Glomerular endothelial cell (primary cell): ENCODE measurements at regions not wholly inside any gene's neighbourhood (a gene's known extent, or its start where the extent isn't known, plus 50 kb on each side); places are given as distances from the start of the nearest gene placed in this dataset.

Experiments
- DNase-seq: peaks from one replicate; pipeline ENCODE4 v3.0.0-alpha.2; 2011; ENCODE audit warnings: low read depth, low spot score; ENCODE audit errors: extremely low read depth

- no peak for DNase-seq
Observed at GRCh38 chr1:198902655-198903054, 263.8 kb downstream of the PTPRC start.

GRCh38 chr1:198903203-198903602, 264.4 kb downstream of the PTPRC start:
- no peak for DNase-seq

GRCh38 chr1:198903621-198904020, 264.8 kb downstream of the PTPRC start:
- no peak for DNase-seq

DNA sequence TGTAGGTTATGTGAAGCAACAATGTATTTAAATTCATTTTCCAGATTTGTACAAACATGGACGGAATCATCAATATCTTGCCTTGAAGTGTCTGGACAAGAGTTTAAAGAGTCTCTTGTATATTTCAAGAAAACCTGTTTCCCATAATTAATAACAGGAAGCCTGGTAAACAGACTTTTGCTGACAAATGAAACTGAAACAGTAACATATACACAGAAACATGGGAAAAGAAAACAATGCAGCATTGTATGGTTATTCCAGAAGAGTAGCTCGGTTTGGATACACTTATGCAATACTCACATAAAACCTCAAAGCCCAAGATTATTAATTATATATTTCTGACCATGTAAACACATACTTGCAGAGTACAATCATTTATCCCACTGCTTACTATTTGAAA, 265.5 kb downstream of the PTPRC start:
- DNase-seq, result no peak

DNA sequence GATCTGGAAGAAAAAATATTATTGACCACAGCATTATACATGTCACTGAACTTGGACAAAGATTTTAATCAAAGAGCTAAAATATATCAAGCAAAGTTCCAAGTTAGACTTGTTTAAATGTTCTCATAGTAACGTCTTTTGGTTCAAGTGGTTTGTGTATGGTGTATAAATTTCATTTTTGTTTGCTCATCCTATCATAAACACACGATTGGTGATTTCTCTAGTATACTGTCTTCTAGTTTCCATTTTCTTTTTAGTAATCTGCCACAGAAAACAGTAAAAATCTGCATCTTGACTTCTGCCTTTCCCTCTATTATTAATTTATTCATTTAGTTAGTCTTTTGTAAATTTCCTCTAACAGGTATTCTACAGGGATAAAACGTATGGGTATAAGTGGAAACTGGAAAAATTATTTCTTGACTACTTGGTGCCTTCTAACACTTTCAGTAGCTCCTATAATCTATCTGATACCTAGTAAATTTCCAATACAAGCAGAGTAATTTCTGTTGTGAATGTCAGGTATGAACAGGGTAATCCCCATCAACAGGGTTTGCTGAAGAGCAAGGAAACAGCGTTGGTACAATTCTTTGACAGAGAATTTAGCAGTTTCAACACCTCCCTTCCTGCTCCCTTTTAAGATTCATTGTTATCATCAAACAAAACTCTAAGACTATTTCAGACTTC, 268.0 kb downstream of the PTPRC start:
- no peak for DNase-seq

DNA sequence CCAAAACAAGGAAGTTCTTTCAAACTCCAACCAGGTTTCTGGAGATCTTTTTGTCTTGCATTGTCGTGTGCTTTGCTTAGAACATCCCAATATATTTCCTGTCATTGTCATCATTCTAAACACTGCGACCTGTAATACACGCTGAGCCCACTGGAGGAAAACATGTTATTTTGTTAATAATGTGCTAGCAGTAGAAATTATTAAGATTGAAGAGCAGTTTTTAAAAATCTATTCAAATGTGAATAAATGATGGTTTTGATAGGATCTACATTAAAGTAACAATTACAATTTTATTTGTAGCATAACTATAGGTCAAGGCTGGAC, 268.5 kb downstream of the PTPRC start:
- DNase-seq, result no peak

DNA sequence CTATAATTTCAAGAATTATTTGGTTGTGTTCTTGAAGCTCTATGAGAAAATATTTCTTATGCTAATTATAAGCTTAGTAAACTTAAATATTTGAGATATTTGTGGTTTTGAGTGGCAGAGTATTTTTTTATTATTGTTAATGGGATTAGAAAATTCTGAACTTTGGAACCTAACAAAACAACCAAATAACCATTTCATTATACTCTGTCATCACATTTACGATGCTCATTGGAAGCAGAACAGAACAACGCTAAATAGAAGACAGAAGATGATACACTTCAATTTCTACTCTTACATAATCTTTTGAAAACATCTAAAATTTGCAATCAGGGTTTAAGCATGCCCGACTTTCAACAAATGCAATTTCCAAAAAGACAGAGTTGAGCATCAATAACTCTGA, 270.2 kb downstream of the PTPRC start:
- DNase-seq, result no peak

DNA sequence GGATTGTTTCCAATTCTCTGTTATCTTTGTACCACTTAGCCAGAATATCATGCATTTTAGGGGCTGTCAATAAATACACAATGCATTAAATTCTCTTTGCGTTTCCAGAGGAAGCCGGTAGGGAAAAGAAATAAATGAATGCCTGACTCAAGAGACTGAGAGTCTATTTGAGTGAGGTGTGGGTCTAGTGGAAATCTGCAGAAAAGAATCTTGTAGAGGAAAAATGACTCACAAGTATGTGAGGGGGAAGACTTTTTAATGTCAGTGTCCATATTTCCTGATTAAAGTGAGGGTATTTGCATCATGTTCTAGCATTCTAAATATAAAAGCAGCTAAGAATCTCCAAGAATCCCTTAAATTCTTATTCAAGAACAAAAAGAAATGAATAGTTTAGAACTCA, 271.1 kb downstream of the PTPRC start:
- DNase-seq, result no peak

DNA sequence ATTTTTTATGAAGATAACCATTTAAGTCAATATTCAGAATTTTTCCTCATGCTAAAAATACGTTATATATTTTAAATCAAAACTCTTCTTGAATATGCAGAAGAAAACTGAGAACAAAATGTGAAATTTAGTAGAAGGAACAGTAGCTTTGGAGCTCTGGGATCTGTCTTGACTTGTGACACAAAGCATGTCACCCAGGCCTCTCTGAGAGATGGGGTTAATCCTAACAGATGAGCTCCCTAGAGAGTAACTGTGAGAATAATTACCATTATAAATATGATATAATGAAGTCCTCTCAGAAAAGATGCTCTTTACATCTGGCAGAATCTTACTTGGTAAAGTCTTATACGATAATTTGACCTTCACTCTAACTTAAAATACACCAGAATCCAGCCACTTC, 272.0 kb downstream of the PTPRC start:
- DNase-seq, result no peak

DNA sequence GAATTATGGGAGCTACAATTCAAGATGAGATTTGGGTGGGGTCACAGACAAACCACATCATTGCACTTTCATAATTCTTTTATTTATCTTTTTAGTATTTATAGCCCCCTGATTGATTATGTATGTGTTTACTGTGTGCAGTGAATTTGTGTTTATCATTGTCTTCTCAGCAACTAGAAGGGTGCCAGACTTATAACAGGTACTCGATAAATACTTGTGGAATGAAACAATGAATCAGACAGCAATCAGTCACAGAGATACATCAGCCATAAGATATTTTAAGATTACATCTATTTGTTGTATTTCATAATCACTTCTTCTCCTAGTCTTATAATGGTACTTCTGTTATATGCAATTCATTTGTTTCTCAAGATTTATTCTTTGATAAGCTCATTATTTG, 273.2 kb downstream of the PTPRC start:
- DNase-seq, result no peak

GRCh38 chr1:198913667-198914066, 274.8 kb downstream of the PTPRC start:
- no peak for DNase-seq

GRCh38 chr1:198915327-198916231, 276.7 kb downstream of the PTPRC start:
- no peak for DNase-seq

DNA sequence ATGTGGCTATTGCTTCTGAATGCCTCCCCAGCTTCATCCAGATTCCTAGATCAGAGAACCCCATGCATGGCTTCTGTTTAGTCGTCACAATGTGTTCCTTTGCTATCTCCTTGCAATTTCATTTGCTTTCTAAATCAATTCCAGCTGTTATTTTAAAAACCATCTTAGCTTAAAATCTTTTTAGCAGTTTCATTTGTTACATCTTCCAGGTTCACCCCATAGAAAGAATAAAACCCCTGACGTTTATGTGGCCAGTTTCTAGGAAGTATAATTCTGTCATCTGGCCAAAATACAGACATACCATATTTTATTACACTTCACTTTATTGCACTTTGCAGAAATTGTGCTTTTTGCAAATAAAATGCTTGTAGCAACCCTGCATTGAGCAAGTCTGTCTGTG, 278.4 kb downstream of the PTPRC start:
- DNase-seq, result no peak

DNA sequence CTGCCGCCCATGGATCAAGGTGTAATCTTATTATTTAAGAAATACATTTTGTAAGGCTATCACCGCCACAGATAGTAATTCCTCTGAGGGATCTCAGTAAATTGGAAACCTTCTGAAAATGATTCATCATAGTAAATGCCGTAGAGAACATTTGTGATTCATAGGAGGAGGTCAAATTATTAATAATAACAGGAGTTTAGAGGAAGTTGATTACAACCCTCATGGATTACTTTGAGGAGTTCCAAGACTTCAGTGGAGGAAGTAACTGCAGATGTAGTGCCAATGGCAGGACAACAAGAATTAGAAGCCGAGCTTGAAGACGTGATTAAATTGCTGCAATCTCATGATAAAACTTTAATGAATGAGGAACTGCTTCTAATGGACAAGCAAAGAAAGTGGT, 280.1 kb downstream of the PTPRC start:
- DNase-seq, result no peak

DNA sequence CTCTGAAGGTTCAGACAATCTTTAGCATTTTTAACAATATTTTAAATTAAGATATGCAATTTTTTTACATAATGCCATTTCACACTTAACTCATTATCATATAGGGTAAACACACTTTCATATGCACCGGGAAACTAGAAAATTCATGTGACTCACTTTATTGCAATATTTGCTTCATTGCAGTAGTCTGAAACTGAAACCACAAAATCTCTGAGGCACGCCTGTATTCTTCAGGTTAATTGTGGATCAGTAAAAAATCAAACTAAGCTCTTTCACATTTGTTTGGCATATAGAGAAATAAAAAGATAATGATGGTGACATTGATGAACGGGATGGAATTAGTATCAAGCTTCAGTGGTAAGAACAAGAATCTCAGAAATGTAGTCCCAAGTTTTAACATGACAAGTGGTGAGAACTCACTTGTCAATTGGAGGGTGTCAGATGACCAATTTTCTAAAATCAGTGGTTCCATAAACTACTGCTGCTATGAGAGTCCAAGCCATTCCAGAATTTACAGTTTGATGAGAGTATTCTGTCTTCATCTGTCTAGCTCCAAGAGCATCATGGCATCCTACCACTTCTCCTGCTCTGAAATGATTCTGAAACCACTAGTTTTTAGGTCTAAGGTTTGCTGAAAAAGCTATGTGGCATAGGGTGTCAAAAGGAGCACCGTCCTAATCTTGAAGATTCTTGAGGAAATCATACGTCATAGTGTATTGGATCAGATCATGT, 281.0 kb downstream of the PTPRC start:
- no peak for DNase-seq

DNA sequence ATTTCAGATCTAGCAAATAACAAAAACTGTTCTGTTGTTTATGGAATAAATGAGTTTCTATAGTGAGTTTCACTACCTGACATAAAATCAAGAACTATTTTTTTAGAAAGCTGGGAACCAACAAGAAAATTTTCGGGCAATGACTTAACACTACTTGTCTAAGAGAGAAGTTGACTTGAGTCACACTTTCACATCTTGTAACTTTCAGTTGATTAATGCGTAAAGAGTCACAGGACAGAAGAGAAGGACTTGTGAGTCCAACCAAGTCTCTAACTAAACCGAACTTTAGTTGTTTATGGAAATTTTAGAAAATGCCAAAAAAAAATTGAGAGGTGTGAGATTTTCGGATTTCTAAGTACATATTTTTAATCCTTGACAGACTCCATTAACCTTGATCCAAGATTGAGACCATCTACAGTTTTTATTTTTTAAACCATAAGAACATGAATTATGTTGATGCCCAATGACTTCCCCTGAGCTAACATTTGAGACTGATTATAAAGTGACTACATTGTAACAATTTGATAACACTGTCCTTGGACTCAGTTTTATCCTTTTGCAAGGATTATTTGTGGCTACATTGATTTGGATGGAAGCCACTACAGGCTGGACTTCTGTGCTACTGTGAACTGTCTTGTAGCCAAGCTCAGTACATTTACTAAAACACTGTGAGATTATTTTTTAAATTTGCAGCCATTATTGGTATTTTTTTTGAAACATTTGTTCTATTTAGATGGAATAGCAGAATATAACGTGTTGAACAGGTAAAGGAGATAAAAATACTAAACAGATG, 284.0 kb downstream of the PTPRC start:
- no peak for DNase-seq

DNA sequence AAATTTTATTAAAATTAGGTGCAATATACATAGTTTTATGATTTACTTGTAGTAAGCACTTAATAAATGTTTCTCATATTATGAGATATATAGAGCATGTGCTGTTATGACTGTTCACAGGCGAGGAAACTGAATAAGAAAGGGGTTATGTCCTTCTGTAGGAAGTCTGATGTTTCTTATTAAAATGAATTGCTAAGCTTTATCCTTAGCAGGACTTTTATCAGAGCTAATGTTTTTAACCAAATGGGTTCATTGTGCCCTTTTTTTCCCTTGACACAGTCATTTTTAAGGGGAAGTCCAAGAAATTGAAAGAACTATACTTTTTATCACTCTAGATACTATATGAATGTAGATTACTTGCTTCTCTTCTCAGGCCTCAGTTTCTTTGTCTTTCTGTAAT, 285.2 kb downstream of the PTPRC start:
- DNase-seq, result no peak

DNA sequence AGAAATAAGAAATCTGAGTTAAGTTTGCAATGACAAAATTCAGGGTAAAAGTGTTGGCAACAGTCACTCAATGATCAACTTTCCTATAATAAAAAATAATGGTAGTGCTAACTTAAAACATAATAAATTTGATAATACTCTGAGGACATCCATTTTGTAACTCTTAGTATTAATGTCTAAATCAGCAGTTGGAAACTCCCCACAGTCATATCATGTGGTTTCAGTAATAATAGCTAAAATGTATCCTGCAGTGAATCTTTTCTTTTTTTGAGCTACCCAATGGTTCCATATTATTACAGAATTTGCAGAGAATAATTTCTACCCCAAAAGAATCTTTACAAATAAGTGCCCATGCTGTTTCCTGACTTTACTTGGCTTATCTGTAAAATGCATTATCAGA, 286.7 kb downstream of the PTPRC start:
- no peak for DNase-seq

DNA sequence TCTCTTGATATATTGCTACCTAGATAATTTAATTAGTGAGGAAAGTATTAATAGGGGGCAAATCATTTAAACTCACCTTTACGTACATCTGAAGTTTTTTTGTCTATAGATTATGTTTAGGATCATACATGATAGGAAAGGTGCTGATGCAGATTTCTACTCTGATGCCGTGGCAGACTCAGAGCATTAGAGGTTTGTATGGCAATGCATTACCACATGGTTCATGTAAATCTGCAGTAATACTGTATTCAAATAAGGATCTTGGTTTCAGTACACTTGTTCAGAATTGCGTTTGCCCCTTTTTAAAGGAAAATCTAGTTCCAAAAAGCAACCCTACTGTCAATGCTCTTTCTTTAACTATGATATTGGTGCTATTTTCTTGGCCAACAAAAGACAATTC, 288.3 kb downstream of the PTPRC start:
- no peak for DNase-seq

DNA sequence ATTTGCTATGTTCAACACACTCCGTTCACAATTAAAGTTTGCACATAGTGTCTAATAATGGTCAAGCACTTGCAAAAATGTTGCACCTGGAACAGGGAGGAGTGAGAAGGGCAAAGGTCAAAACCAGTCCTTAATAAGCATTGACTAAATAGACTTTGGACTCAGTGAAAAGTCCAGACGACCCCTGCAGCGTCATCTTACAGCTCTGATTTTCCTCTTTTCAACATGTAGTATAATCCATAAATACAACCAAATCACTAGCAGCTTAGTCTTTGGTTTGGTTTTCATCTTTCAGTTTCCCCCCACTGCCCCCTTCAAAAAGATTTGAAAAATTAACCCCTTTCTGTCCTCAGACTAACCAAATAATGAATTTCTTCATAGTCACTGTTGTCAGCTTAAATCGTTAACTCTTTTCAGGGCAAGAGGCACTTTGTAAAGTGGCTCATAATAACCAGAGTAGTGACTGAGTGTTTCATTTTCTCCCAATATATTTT, 290.3 kb downstream of the PTPRC start:
- no peak for DNase-seq
